Aorta (tissue), 5 donors: ENCODE measurements at regions not wholly inside any gene's neighbourhood (a gene's known extent, or its start where the extent isn't known, plus 50 kb on each side); places are given as distances from the start of the nearest gene placed in this dataset.
"Not testable (repeated sequence)": the region's sequence is repeated elsewhere in the genome, so short reads cannot be mapped to it uniquely, and the experiment has no call there.

Experiments used
- ATAC-seq: fragments of 200-7000 bp; cut with Tn5 transposase; one replicate; pipeline ENCODE4 v1.9.1; 2022; ENCODE audit warnings: moderate library complexity; ENCODE audit not compliant: low FRiP score
- DNase-seq, 2 donors: peaks; one replicate each; pipeline ENCODE4 v3.0.0-alpha.2; 2020
- H3K27ac ChIP-seq, 2 donors: one replicate each; pipeline ENCODE4 v1.5.1; 2013; ENCODE audit warnings: low read length in 2 of 2, mild to moderate bottlenecking in 2 of 2, moderate library complexity in 2 of 2, control low read depth in 1 of 2, inconsistent platforms in 1 of 2, low read depth in 1 of 2
- H3K27me3 ChIP-seq, 2 donors: one replicate each; pipeline ENCODE4 v1.6.1; 2013; ENCODE audit warnings: control low read depth in 1 of 2, low read length in 1 of 2, mild to moderate bottlenecking in 1 of 2, moderate library complexity in 1 of 2; ENCODE audit not compliant: insufficient read depth in 2 of 2, control insufficient read depth in 1 of 2
- H3K36me3 ChIP-seq, 2 donors: one replicate each; pipeline ENCODE4 v1.6.1; 2013; ENCODE audit warnings: control low read depth in 1 of 2, low read length in 1 of 2, mild to moderate bottlenecking in 1 of 2; ENCODE audit not compliant: insufficient read depth in 2 of 2, control insufficient read depth in 1 of 2
- H3K4me1 ChIP-seq, 2 donors: one replicate each; pipeline ENCODE4 v1.6.1; 2013; ENCODE audit warnings: low read length in 2 of 2, control low read depth in 1 of 2, mild to moderate bottlenecking in 1 of 2, moderate library complexity in 1 of 2; ENCODE audit not compliant: insufficient read depth in 2 of 2, control insufficient read depth in 1 of 2
- H3K4me3 ChIP-seq, 2 donors: one replicate each; pipeline ENCODE4 v1.5.1; 2013; ENCODE audit warnings: low read length in 2 of 2, control low read depth in 1 of 2, mild to moderate bottlenecking in 1 of 2
- H3K9me3 ChIP-seq: one replicate; pipeline ENCODE4 v1.6.1; 2013; ENCODE audit warnings: mild to moderate bottlenecking, low read length; ENCODE audit not compliant: control insufficient read depth
- WGBS, 2 donors: extraction: QIAGEN DNeasy Blood & Tissue Kit; methylation state at CpG; one replicate each; pipeline ENCODE4 v1.1.7; 2013; 5-methylcytosine and 5-hydroxymethylcytosine counted together
- intact Hi-C, 2 donors: fragments of 100-400 bp; cut with DNase I; formaldehyde crosslinking; loops; one replicate each; pipeline versions ENCODE4 v1.14.2 to v1.15.0; 2022
- donor health status: healthy with polysubstance abuse.
- donor health status: Bipolar disorder and iron deficiency.
- donor health status: DM: no; HTN: no; CAD: no.
- donor health status: DM: no; HTN: no; CAD: no.
- donor health status: DM: yes; HTN: yes; CAD: no.

DNA sequence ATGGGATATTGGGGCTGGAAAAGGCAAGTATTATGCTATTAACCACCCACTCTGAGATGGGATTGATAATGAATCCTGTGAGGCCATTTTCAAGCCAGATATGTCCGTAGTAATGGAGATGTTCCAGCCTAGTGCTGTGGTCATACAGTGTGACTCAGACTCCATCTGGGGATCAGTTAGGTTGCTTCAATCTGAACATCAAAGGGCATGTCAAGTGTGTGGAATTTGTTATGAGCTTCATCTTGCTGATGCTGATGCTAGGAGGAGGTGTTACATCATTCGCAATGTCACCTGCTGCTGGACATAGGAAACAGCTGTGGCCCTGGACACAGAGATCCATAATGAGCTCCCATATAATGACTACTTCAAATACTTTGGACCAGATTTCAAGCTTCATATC, 144.7 kb downstream of the PLCE1 start:
- Histone ChIP-seq H3K9me3 (no peaks in the 10 kb centered on the region), H3K4me1 (peaks cover under 1 to 4% of the 10 kb centered on the region in 2 donors), H3K36me3 (peaks cover 0 to 2% of the 10 kb centered on the region in 2 donors), H3K4me3 (no peak overlapping the region), H3K27me3 (no peaks in the 10 kb centered on the region), H3K27ac (no peak overlapping the region)
- intact Hi-C loops: no loop called here
- ATAC-seq (no peak), DNase-seq (no peak)
- 95 to 97% methylated on average over 2 of the region's 2 CpGs for WGBS, 2 donors

DNA sequence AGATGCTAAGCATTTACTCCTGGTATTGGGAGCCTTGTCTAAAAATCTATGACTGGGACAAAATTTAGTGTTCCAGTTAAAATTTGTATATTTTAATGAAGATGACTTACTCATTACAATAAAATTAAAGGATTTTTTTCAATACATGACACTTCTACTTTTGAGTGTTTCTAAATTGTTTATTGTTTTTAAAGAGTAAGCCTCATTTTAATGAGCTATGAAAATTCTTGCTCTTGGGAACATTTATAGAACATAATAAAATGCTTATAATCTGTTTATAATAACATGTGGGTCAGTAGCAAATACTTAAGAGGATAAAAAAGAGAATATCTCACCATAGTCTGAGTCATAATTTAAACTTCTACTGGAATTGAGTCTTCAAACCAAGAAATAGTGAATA, 149.5 kb downstream of the PLCE1 start:
- no peak overlapping the region for H3K4me3 ChIP-seq
- H3K27ac ChIP-seq: no peak overlapping the region
- H3K27me3 ChIP-seq: no peaks in the 10 kb centered on the region
- intact Hi-C loops: loop anchor here in 1 of 2 donors (5.0 to 10.0 kb wide), 2 partner anchors 51 to 72 kb away; no protein-coding TSS in a partner anchor
- DNase-seq (no peak), ATAC-seq (no peak)
- H3K9me3 ChIP-seq: no peaks in the 10 kb centered on the region
- H3K36me3 ChIP-seq: no peaks in the 10 kb centered on the region
- peaks cover 4 to 6% of the 10 kb centered on the region in 2 donors for H3K4me1 ChIP-seq

DNA sequence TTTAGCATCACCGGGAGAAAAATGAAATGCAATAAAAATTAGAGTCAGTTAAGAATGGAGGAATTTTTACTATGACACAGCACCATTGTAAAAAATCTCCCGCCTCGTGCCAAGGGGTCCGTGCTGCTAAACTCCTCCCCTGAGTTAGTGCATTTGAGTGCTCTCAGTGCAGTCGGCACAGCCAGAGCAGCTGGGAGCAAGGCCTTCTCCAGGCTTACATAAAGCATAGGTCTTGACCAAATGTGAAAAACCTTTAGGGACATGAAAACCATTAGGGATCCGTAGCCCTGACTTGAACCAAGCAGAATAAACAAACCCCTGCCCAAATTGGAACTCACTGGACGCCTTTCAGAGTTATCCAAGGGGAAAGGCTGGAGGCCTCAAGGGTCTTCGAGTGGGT, 152.6 kb downstream of the PLCE1 start:
- no peaks in the 10 kb centered on the region for H3K9me3 ChIP-seq
- H3K4me1 ChIP-seq: peaks cover 0 to 6% of the 10 kb centered on the region in 2 donors
- intact Hi-C loops: loop anchor here (5.0 to 10.0 kb wide), 4 partner anchors 46 to 68 kb away; no protein-coding TSS in a partner anchor
- DNase-seq (no peak), ATAC-seq (no peak)
- WGBS, 2 donors: 15 to 22% methylated on average over 8 of the region's 8 CpGs
- H3K27ac ChIP-seq: peak overlapping the region; percentile 90 to 96
- no peaks in the 10 kb centered on the region for H3K36me3 ChIP-seq
- H3K4me3 ChIP-seq: no peak overlapping the region
- H3K27me3 ChIP-seq: no peaks in the 10 kb centered on the region

DNA sequence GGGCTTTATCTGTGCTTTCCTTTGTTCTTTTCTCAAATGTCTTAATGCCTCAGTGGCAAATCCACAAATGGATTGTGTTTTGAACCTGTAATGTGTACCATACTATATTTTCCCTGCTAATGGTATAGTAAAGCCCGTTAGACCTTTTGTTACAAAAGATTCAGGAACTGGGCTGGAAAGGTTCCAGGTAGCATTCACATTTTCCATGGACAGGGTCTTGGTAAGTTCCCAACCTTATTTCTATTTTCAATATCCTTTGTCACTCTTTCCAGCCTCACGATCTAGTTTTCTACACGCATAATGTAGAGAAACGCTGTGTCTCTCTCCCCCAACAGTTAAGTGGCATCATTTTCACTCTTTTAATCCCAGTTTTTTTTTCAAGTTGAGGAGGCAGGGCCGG, 153.0 kb downstream of the PLCE1 start:
- H3K36me3 ChIP-seq: no peaks in the 10 kb centered on the region
- ATAC-seq: no peak
- no peaks in the 10 kb centered on the region for H3K9me3 ChIP-seq
- 20% methylated on average over 5 of the region's 5 CpGs for WGBS, 2 donors
- H3K27ac ChIP-seq: peak overlapping the region; percentile 90 to 96
- intact Hi-C loops: loop anchor here (5.0 to 10.0 kb wide), 4 partner anchors 46 to 68 kb away; no protein-coding TSS in a partner anchor
- DNase-seq: no peak
- H3K4me3 ChIP-seq: no peak overlapping the region
- H3K27me3 ChIP-seq: no peaks in the 10 kb centered on the region
- peaks cover 0 to 6% of the 10 kb centered on the region in 2 donors for H3K4me1 ChIP-seq

DNA sequence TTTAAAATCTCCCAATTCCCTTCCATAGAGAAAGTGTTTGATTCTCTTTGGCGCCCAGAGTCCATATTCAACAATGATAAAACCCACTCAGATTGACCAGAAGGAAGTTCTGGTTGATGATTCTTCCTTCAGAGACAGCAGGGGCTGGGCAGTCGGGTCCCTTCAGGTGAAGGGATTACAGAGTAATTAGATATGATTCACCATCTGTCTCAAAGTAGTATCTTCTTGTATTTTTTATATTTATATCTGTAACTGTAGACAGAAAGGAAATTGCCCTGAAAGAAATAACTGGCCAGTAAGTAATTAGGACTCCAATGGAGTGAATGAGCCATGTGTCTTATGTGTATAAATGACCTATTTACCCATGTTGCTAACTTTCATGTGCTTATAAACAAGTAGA, 156.0 kb downstream of the PLCE1 start:
- peaks cover 0 to 3% of the 10 kb centered on the region in 2 donors for H3K4me1 ChIP-seq

DNA sequence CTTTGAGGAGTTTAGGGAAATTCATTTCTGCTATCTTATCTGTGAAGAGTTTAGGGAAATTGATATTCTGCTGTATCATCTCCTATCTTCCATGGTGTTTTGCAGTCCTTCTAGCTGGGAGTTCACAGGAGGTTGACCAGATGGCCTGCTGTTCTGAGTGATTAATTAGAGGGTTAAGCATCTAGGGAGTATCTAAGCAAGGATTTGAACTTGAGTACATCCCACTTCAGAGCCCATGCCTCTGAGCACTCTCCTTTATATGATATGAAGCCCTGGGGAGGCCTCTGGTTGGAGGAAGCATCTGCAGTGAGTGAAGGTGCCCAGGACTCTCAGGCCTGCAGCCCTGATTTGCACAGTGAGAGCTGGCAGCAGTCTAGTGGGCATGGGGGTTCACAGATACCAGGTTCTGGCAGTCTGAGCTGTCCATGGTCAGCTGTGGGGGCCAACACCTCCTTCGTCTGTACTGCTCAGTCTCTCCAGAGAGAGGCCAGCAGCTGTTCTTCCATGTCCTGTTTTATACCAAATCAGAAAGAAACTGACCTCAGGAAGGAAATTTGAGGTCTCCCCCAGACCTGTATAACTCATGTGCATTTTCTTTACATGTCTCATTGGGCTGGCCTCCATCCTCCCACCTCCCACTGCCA, 156.9 kb downstream of the PLCE1 start:
- ATAC-seq (peak; percentile 10), DNase-seq (no peak)
- no peaks in the 10 kb centered on the region for H3K36me3 ChIP-seq
- no peaks in the 10 kb centered on the region for H3K27me3 ChIP-seq
- 79 to 93% methylated on average over 1 of the region's 1 CpG for WGBS, 2 donors
- H3K9me3 ChIP-seq: no peaks in the 10 kb centered on the region
- peaks cover 0 to under 1% of the 10 kb centered on the region in 2 donors for H3K4me1 ChIP-seq
- intact Hi-C loops: no loop called here
- no peak overlapping the region for H3K27ac ChIP-seq
- no peak overlapping the region for H3K4me3 ChIP-seq

More for the DNA sequence above, 156.0 kb downstream of the PLCE1 start:
- intact Hi-C loops: loop anchor here (5.0 to 10.0 kb wide), 4 partner anchors 43 to 65 kb away; no protein-coding TSS in a partner anchor
- no peak overlapping the region for H3K4me3 ChIP-seq
- WGBS, 2 donors: 96 to 98% methylated on average over 2 of the region's 2 CpGs
- no peaks in the 10 kb centered on the region for H3K27me3 ChIP-seq
- H3K9me3 ChIP-seq: no peaks in the 10 kb centered on the region
- no peaks in the 10 kb centered on the region for H3K36me3 ChIP-seq
- ATAC-seq (no peak), DNase-seq (no peak)
- no peak overlapping the region for H3K27ac ChIP-seq

DNA sequence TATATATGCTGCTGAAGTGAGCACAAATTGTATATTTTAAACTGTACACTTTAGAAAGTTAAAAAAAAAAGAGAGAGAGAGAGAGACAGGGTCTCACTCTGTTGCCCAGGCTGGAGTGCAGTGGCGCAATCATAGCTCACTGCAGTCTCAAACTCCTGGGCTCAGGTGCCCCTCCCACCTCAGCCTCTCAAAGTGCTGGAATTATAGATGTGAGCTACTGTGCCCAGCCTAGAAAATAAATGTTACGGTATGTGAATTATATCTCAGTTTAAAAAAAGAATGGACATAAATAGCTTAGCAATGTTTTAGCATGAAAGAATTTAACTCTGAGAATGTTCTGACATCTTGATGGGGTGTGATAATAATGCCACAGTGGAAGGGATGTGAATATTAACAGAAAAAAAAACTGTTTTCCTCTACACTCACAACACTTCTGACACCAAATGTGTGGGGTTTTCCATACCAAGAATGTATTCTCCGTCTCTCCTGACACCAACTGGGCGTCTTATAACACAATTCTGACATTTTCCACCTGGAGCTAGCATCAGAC, 162.1 kb downstream of the PLCE1 start:
- peak overlapping the region in 1 of 2 donors; percentile 57 for H3K27ac ChIP-seq
- 52 to 60% methylated on average over 4 of the region's 4 CpGs for WGBS, 2 donors
- DNase-seq (no peak), ATAC-seq (no peak)
- H3K36me3 ChIP-seq: no peaks in the 10 kb centered on the region
- H3K27me3 ChIP-seq: no peaks in the 10 kb centered on the region
- H3K4me3 ChIP-seq: no peak overlapping the region
- intact Hi-C loops: no loop called here
- peaks cover 3 to 8% of the 10 kb centered on the region in 2 donors for H3K4me1 ChIP-seq
- H3K9me3 ChIP-seq: no peaks in the 10 kb centered on the region

DNA sequence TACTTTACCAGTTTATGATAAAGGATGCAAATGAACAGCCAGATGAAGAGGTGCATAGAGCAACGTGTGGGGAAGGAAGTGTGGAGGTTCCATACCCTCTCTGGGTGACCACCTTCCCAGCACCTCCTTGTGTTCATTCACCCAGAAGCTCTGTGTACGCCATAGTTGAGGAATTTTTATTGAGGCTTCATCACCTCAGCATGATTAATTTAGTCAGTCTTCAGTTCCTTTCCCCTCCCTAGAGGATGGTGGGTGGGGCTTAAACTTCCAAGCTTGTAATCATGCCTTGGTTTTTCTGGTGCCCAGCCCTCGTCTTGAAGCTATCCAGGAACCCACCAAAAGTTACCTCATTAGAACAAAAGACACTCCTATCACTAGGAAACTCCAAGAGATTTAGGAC, 162.7 kb downstream of the PLCE1 start:
- intact Hi-C loops: no loop called here
- Histone ChIP-seq H3K27ac (peak overlapping the region; percentile 22 to 57), H3K36me3 (no peaks in the 10 kb centered on the region), H3K4me1 (peaks cover 3 to 8% of the 10 kb centered on the region in 2 donors), H3K4me3 (no peak overlapping the region), H3K27me3 (no peaks in the 10 kb centered on the region), H3K9me3 (no peaks in the 10 kb centered on the region)
- no peak for DNase-seq
- no peak for ATAC-seq
- 48 to 61% methylated on average over 3 of the region's 3 CpGs for WGBS, 2 donors

DNA sequence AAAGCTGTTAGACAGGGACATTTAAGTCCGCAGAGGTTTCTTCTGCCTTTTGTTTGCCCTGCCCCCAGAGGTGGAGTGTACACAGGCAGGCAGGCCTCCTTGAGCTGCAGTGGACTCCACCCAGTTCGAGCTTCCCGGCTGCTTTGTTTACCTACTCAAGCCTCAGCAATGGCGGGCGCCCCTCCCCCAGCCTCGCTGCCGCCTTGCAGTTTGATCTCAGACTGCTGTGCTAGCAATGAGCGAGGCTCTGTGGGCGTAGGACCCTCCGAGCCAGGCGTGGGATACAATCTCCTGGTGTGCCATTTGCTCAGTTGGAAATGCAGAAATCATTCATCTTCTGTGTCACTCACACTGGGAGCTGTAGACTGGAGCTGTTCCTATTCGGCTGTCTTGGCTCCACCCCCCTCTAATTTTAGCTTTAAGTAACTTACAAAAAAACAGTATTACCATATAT, 171.5 kb downstream of the PLCE1 start:
- ATAC-seq, H3K36me3 ChIP-seq, intact Hi-C loops, H3K27ac ChIP-seq, H3K4me3 ChIP-seq, H3K4me1 ChIP-seq, H3K27me3 ChIP-seq, H3K9me3 ChIP-seq, DNase-seq: not testable (repeated sequence)
- 78 to 79% methylated on average over 8 to 10 of the region's 12 CpGs for WGBS, 2 donors
